ENCODE measurements at regions not wholly inside any gene's neighbourhood (a gene's known extent, or its start where the extent isn't known, plus 50 kb on each side); places are given as distances from the start of the nearest gene placed in this dataset.

DNA sequence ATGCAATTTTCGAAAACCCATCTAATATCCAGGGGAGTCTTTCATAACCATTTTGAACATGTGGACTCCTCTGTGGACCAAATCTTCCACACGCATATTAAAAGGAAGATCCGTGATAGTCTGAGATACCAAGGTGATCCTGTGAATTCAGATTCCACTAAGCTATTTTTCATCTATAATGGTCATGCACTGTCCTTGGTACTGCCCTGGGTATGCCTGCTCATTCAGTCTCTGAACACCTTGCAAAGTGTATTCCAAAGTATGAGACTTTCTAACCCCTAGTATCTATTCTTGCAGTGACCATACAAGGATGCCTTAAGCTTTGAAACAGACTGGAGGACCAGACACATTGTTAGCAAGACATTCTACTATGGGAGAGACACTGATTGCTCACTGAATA is 217.6 kb upstream of the CCDC150 start:
- TF ChIP-seq CEBPB (IDR thresholded peaks at IDR 0.05; ENCODE audit: low read depth) (no peak), EGR1 (IDR thresholded peaks at IDR 0.05; ENCODE audit: low read depth) (no peak), EZH2 (IDR thresholded peaks at IDR 0.05) (no peak), POLR2A (IDR thresholded peaks at IDR 0.05; ENCODE audit: borderline replicate concordance, extremely low read depth, insufficient read depth, insufficient read length) (no peak), CTCF (IDR thresholded peaks at IDR 0.05 in 2 of 3, conservative IDR thresholded peaks at IDR 0.05 in 1 of 3; ENCODE audit: borderline replicate concordance in 1 of 3, insufficient read depth in 1 of 3, low read depth in 2 of 3, low read length in 2 of 3) (no peak), TCF7L2 (IDR thresholded peaks at IDR 0.05; ENCODE audit: borderline replicate concordance, extremely low read depth, insufficient read depth, insufficient read length) (no peak), ELF1 (IDR thresholded peaks at IDR 0.05; ENCODE audit: borderline replicate concordance, low read depth) (no peak), RAD21 (IDR thresholded peaks at IDR 0.05; ENCODE audit: low read depth) (no peak), CBX3 (IDR thresholded peaks at IDR 0.05; ENCODE audit: low read depth) (no peak), POLR2AphosphoS5 (IDR thresholded peaks at IDR 0.05; ENCODE audit: low read depth, low read length) (no peak), SIN3A (IDR thresholded peaks at IDR 0.05; ENCODE audit: low read depth) (no peak), ZFX (IDR thresholded peaks at IDR 0.05) (no peak), YY1 (IDR thresholded peaks at IDR 0.05; ENCODE audit: extremely low read depth, insufficient replicate concordance, low read depth, low read length) (no peak)
- TF ChIP-seq, protein P1, sequence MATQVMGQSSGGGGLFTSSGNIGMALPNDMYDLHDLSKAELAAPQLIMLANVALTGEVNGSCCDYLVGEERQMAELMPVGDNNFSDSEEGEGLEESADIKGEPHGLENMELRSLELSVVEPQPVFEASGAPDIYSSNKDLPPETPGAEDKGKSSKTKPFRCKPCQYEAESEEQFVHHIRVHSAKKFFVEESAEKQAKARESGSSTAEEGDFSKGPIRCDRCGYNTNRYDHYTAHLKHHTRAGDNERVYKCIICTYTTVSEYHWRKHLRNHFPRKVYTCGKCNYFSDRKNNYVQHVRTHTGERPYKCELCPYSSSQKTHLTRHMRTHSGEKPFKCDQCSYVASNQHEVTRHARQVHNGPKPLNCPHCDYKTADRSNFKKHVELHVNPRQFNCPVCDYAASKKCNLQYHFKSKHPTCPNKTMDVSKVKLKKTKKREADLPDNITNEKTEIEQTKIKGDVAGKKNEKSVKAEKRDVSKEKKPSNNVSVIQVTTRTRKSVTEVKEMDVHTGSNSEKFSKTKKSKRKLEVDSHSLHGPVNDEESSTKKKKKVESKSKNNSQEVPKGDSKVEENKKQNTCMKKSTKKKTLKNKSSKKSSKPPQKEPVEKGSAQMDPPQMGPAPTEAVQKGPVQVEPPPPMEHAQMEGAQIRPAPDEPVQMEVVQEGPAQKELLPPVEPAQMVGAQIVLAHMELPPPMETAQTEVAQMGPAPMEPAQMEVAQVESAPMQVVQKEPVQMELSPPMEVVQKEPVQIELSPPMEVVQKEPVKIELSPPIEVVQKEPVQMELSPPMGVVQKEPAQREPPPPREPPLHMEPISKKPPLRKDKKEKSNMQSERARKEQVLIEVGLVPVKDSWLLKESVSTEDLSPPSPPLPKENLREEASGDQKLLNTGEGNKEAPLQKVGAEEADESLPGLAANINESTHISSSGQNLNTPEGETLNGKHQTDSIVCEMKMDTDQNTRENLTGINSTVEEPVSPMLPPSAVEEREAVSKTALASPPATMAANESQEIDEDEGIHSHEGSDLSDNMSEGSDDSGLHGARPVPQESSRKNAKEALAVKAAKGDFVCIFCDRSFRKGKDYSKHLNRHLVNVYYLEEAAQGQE (IDR thresholded peaks at IDR 0.05; ENCODE audit: low read depth) = peak; percentile 47

All from HCT116 (cell line).